Rectal smooth muscle tissue (tissue), 1 donor: ENCODE measurements at regions not wholly inside any gene's neighbourhood (a gene's known extent, or its start where the extent isn't known, plus 50 kb on each side); places are given as distances from the start of the nearest gene placed in this dataset.

ENCODE experiments used
- H3K27ac ChIP-seq: one replicate; pipeline ENCODE4 v1.7.0; 2013; ENCODE audit warnings: low read depth, low read length, inconsistent platforms
- H3K27me3 ChIP-seq: one replicate; pipeline ENCODE4 v1.7.0; 2013; ENCODE audit warnings: low read length; ENCODE audit not compliant: control insufficient read depth, insufficient read depth
- H3K36me3 ChIP-seq: one replicate; pipeline ENCODE4 v1.7.0; 2013; ENCODE audit warnings: low read length; ENCODE audit not compliant: control insufficient read depth, insufficient read depth
- H3K4me1 ChIP-seq: one replicate; pipeline ENCODE4 v1.7.0; 2013; ENCODE audit warnings: low read length; ENCODE audit not compliant: control insufficient read depth, insufficient read depth
- H3K4me3 ChIP-seq: one replicate; pipeline ENCODE4 v1.7.0; 2013; ENCODE audit warnings: low read length
- H3K9ac ChIP-seq: one replicate; pipeline ENCODE4 v1.7.0; 2013; ENCODE audit warnings: low read length

- no peaks in the 10 kb centered on the region for H3K36me3 ChIP-seq
- H3K4me3 ChIP-seq = no peak overlapping the region
- H3K27ac ChIP-seq = no peak overlapping the region
- no peak overlapping the region for H3K9ac ChIP-seq
- no peaks in the 10 kb centered on the region for H3K4me1 ChIP-seq
- H3K27me3 ChIP-seq = no peaks in the 10 kb centered on the region
These were observed 165.3 kb downstream of the TMEM167A start for GRCh38 chr5:82911910-82912309.

GRCh38 chr5:82910905-82911304 lies 166.3 kb downstream of the TMEM167A start:
- no peak overlapping the region for H3K4me3 ChIP-seq
- H3K4me1 ChIP-seq = no peaks in the 10 kb centered on the region
- no peak overlapping the region for H3K27ac ChIP-seq
- H3K27me3 ChIP-seq = no peaks in the 10 kb centered on the region
- H3K9ac ChIP-seq = no peak overlapping the region
- no peaks in the 10 kb centered on the region for H3K36me3 ChIP-seq

- H3K27me3 ChIP-seq = no peaks in the 10 kb centered on the region
- no peaks in the 10 kb centered on the region for H3K4me1 ChIP-seq
- H3K4me3 ChIP-seq = no peak overlapping the region
- H3K27ac ChIP-seq = no peak overlapping the region
- H3K9ac ChIP-seq = no peak overlapping the region
- no peaks in the 10 kb centered on the region for H3K36me3 ChIP-seq
These were observed 166.7 kb downstream of the TMEM167A start for GRCh38 chr5:82910491-82910890.

GRCh38 chr5:82909771-82910170 lies 167.4 kb downstream of the TMEM167A start:
- Histone ChIP-seq H3K4me3 (no peak overlapping the region), H3K27ac (no peak overlapping the region), H3K27me3 (no peaks in the 10 kb centered on the region), H3K4me1 (no peaks in the 10 kb centered on the region), H3K36me3 (no peaks in the 10 kb centered on the region), H3K9ac (no peak overlapping the region)

GRCh38 chr5:82905986-82906385 lies 171.2 kb downstream of the TMEM167A start:
- H3K4me1 ChIP-seq = no peaks in the 10 kb centered on the region
- no peak overlapping the region for H3K4me3 ChIP-seq
- H3K27me3 ChIP-seq = no peaks in the 10 kb centered on the region
- H3K9ac ChIP-seq = no peak overlapping the region
- no peaks in the 10 kb centered on the region for H3K36me3 ChIP-seq
- H3K27ac ChIP-seq = no peak overlapping the region

GRCh38 chr5:82901281-82901888 lies 175.8 kb downstream of the TMEM167A start:
- Histone ChIP-seq H3K4me3 (no peak overlapping the region), H3K4me1 (no peaks in the 10 kb centered on the region), H3K27ac (no peak overlapping the region), H3K9ac (no peak overlapping the region), H3K27me3 (no peaks in the 10 kb centered on the region), H3K36me3 (no peaks in the 10 kb centered on the region)

- Histone ChIP-seq H3K9ac (no peak overlapping the region), H3K27ac (no peak overlapping the region), H3K4me3 (no peak overlapping the region), H3K27me3 (no peaks in the 10 kb centered on the region), H3K36me3 (no peaks in the 10 kb centered on the region), H3K4me1 (no peaks in the 10 kb centered on the region)
These were observed 182.5 kb downstream of the TMEM167A start for GRCh38 chr5:82894716-82895115.

GRCh38 chr5:82889088-82889487 lies 188.1 kb downstream of the TMEM167A start:
- Histone ChIP-seq H3K36me3 (no peaks in the 10 kb centered on the region), H3K27ac (no peak overlapping the region), H3K4me3 (no peak overlapping the region), H3K27me3 (no peaks in the 10 kb centered on the region), H3K4me1 (no peaks in the 10 kb centered on the region), H3K9ac (no peak overlapping the region)

GRCh38 chr5:82886911-82887310 lies 190.3 kb downstream of the TMEM167A start:
- Histone ChIP-seq H3K4me1 (no peaks in the 10 kb centered on the region), H3K27me3 (no peaks in the 10 kb centered on the region), H3K9ac (no peak overlapping the region), H3K27ac (no peak overlapping the region), H3K36me3 (no peaks in the 10 kb centered on the region), H3K4me3 (no peak overlapping the region)

- Histone ChIP-seq H3K4me1 (no peaks in the 10 kb centered on the region), H3K9ac (no peak overlapping the region), H3K4me3 (no peak overlapping the region), H3K36me3 (no peaks in the 10 kb centered on the region), H3K27ac (no peak overlapping the region), H3K27me3 (no peaks in the 10 kb centered on the region)
These were observed 191.4 kb downstream of the TMEM167A start for GRCh38 chr5:82885627-82886389.

- no peak overlapping the region for H3K9ac ChIP-seq
- H3K27ac ChIP-seq = no peak overlapping the region
- no peaks in the 10 kb centered on the region for H3K27me3 ChIP-seq
- H3K36me3 ChIP-seq = no peaks in the 10 kb centered on the region
- no peak overlapping the region for H3K4me3 ChIP-seq
- H3K4me1 ChIP-seq = no peaks in the 10 kb centered on the region
These were observed 192.2 kb downstream of the TMEM167A start for GRCh38 chr5:82884821-82885471.

GRCh38 chr5:82882316-82882715 lies 194.9 kb downstream of the TMEM167A start:
- Histone ChIP-seq H3K36me3 (no peaks in the 10 kb centered on the region), H3K27me3 (no peaks in the 10 kb centered on the region), H3K27ac (no peak overlapping the region), H3K4me1 (no peaks in the 10 kb centered on the region), H3K4me3 (no peak overlapping the region), H3K9ac (no peak overlapping the region)
